Stimulated activated naive CD8-positive, alpha-beta T cell treated with anti-CD3 and anti-CD28 coated beads, Interleukin-15, Interleukin-2, amounts not matched to agents 100 ng/mL and 50 ng/mL, for 24 hours (primary cell): ENCODE measurements at regions not wholly inside any gene's neighbourhood (a gene's known extent, or its start where the extent isn't known, plus 50 kb on each side); places are given as distances from the start of the nearest gene placed in this dataset.

Experiments
- H3K27ac Mint-ChIP-seq: one replicate; pipeline ENCODE4 v1.8.0; 2021; ENCODE audit warnings: mild to moderate bottlenecking, mixed read lengths
- H3K27me3 Mint-ChIP-seq: one replicate; pipeline ENCODE4 v1.8.0; 2021; ENCODE audit warnings: mixed read lengths
- H3K36me3 Mint-ChIP-seq: one replicate; pipeline ENCODE4 v1.8.0; 2021; ENCODE audit warnings: low read depth, mixed read lengths
- H3K4me1 Mint-ChIP-seq: one replicate; pipeline ENCODE4 v1.8.0; 2021; ENCODE audit warnings: low read depth, mixed read lengths
- H3K4me3 Mint-ChIP-seq: one replicate; pipeline ENCODE4 v1.8.0; 2021; ENCODE audit warnings: mild to moderate bottlenecking, mixed read lengths
- H3K9me3 Mint-ChIP-seq: one replicate; pipeline ENCODE4 v1.8.0; 2021; ENCODE audit warnings: mixed read lengths

GRCh38 chr5:159456722-159457465 lies 126.6 kb upstream of the IL12B start:
- H3K4me3 Mint-ChIP-seq = peak overlapping the region; percentile 51
- no peaks in the 10 kb centered on the region for H3K9me3 Mint-ChIP-seq
- H3K27ac Mint-ChIP-seq = peak overlapping the region; percentile 93
- H3K36me3 Mint-ChIP-seq = no peaks in the 10 kb centered on the region
- peaks cover 56% of the 10 kb centered on the region for H3K4me1 Mint-ChIP-seq
- H3K27me3 Mint-ChIP-seq = peaks cover 39% of the 10 kb centered on the region

GRCh38 chr5:159458217-159458711 lies 128.0 kb upstream of the IL12B start:
- H3K4me1 Mint-ChIP-seq = peaks cover 51% of the 10 kb centered on the region

GRCh38 chr5:159459132-159459627 lies 128.9 kb upstream of the IL12B start:
- Mint-ChIP-seq H3K4me1 (peaks cover 51% of the 10 kb centered on the region), H3K27me3 (peaks cover 23% of the 10 kb centered on the region), H3K9me3 (no peaks in the 10 kb centered on the region), H3K27ac (peak overlapping the region; percentile 93), H3K4me3 (peak overlapping the region; percentile 65), H3K36me3 (no peaks in the 10 kb centered on the region)

More at GRCh38 chr5:159458217-159458711, 128.0 kb upstream of the IL12B start:
- H3K27ac Mint-ChIP-seq = peak overlapping the region; percentile 93
- H3K9me3 Mint-ChIP-seq = no peaks in the 10 kb centered on the region
- H3K27me3 Mint-ChIP-seq = peaks cover 31% of the 10 kb centered on the region
- peak overlapping the region; percentile 12 for H3K4me3 Mint-ChIP-seq
- H3K36me3 Mint-ChIP-seq = no peaks in the 10 kb centered on the region

- Mint-ChIP-seq H3K27ac (peak overlapping the region; percentile 33), H3K4me1 (peaks cover 51% of the 10 kb centered on the region), H3K36me3 (no peaks in the 10 kb centered on the region), H3K4me3 (peak overlapping the region; percentile 33), H3K9me3 (no peaks in the 10 kb centered on the region), H3K27me3 (peaks cover 15% of the 10 kb centered on the region)
These were observed 129.8 kb upstream of the IL12B start for GRCh38 chr5:159459951-159460538.

GRCh38 chr5:159463590-159464321 lies 133.5 kb upstream of the IL12B start:
- H3K36me3 Mint-ChIP-seq = no peaks in the 10 kb centered on the region
- H3K27me3 Mint-ChIP-seq = peaks cover 14% of the 10 kb centered on the region
- H3K9me3 Mint-ChIP-seq = no peaks in the 10 kb centered on the region
- H3K27ac Mint-ChIP-seq = no peak overlapping the region
- no peak overlapping the region for H3K4me3 Mint-ChIP-seq
- peaks cover 24% of the 10 kb centered on the region for H3K4me1 Mint-ChIP-seq

- no peaks in the 10 kb centered on the region for H3K9me3 Mint-ChIP-seq
- H3K36me3 Mint-ChIP-seq = no peaks in the 10 kb centered on the region
- H3K4me3 Mint-ChIP-seq = no peak overlapping the region
- no peak overlapping the region for H3K27ac Mint-ChIP-seq
- H3K27me3 Mint-ChIP-seq = peaks cover 14% of the 10 kb centered on the region
- peaks cover 21% of the 10 kb centered on the region for H3K4me1 Mint-ChIP-seq
These were observed 135.3 kb upstream of the IL12B start for GRCh38 chr5:159465604-159466003.

- Mint-ChIP-seq H3K9me3 (no peaks in the 10 kb centered on the region), H3K4me1 (peaks cover 21% of the 10 kb centered on the region), H3K4me3 (no peak overlapping the region), H3K36me3 (no peaks in the 10 kb centered on the region), H3K27me3 (peaks cover 15% of the 10 kb centered on the region), H3K27ac (no peak overlapping the region)
These were observed 137.4 kb upstream of the IL12B start for GRCh38 chr5:159467666-159468065.

- no peak overlapping the region for H3K27ac Mint-ChIP-seq
- H3K4me1 Mint-ChIP-seq = peaks cover 21% of the 10 kb centered on the region
- peaks cover 19% of the 10 kb centered on the region for H3K27me3 Mint-ChIP-seq
- no peaks in the 10 kb centered on the region for H3K36me3 Mint-ChIP-seq
- H3K9me3 Mint-ChIP-seq = peaks cover 18% of the 10 kb centered on the region
- H3K4me3 Mint-ChIP-seq = no peak overlapping the region
These were observed 139.4 kb upstream of the IL12B start for GRCh38 chr5:159469496-159470372.

- no peak overlapping the region for H3K4me3 Mint-ChIP-seq
- no peak overlapping the region for H3K27ac Mint-ChIP-seq
- H3K4me1 Mint-ChIP-seq = peaks cover 21% of the 10 kb centered on the region
- H3K36me3 Mint-ChIP-seq = peaks cover 4% of the 10 kb centered on the region
- peaks cover 24% of the 10 kb centered on the region for H3K27me3 Mint-ChIP-seq
- H3K9me3 Mint-ChIP-seq = peaks cover 34% of the 10 kb centered on the region
These were observed 141.6 kb upstream of the IL12B start for GRCh38 chr5:159471904-159472303.

GRCh38 chr5:159475026-159475425 lies 144.7 kb upstream of the IL12B start:
- Mint-ChIP-seq H3K36me3 (peaks cover 4% of the 10 kb centered on the region), H3K27ac (no peak overlapping the region), H3K4me1 (peaks cover 12% of the 10 kb centered on the region), H3K4me3 (no peak overlapping the region), H3K9me3 (peaks cover 34% of the 10 kb centered on the region), H3K27me3 (peaks cover 16% of the 10 kb centered on the region)

GRCh38 chr5:159478950-159479349 lies 148.7 kb upstream of the IL12B start:
- Mint-ChIP-seq H3K9me3 (peaks cover 22% of the 10 kb centered on the region), H3K27me3 (peaks cover 11% of the 10 kb centered on the region), H3K4me3 (no peak overlapping the region), H3K4me1 (peaks cover 10% of the 10 kb centered on the region), H3K36me3 (peaks cover 4% of the 10 kb centered on the region), H3K27ac (no peak overlapping the region)

- H3K4me3 Mint-ChIP-seq = no peak overlapping the region
- H3K27ac Mint-ChIP-seq = no peak overlapping the region
- H3K36me3 Mint-ChIP-seq = no peaks in the 10 kb centered on the region
- H3K4me1 Mint-ChIP-seq = peaks cover 10% of the 10 kb centered on the region
- H3K27me3 Mint-ChIP-seq = peaks cover 11% of the 10 kb centered on the region
- H3K9me3 Mint-ChIP-seq = peaks cover 8% of the 10 kb centered on the region
These were observed 150.6 kb upstream of the IL12B start for GRCh38 chr5:159480849-159481248.

GRCh38 chr5:159481751-159482150 lies 151.5 kb upstream of the IL12B start:
- Mint-ChIP-seq H3K4me3 (no peak overlapping the region), H3K9me3 (no peaks in the 10 kb centered on the region), H3K4me1 (peaks cover 10% of the 10 kb centered on the region), H3K36me3 (no peaks in the 10 kb centered on the region), H3K27me3 (peaks cover 11% of the 10 kb centered on the region), H3K27ac (no peak overlapping the region)

- H3K9me3 Mint-ChIP-seq = no peaks in the 10 kb centered on the region
- H3K4me3 Mint-ChIP-seq = no peak overlapping the region
- no peak overlapping the region for H3K27ac Mint-ChIP-seq
- no peaks in the 10 kb centered on the region for H3K4me1 Mint-ChIP-seq
- peaks cover 10% of the 10 kb centered on the region for H3K27me3 Mint-ChIP-seq
- no peaks in the 10 kb centered on the region for H3K36me3 Mint-ChIP-seq
These were observed 156.5 kb upstream of the IL12B start for GRCh38 chr5:159486836-159487235.
